HFF-Myc (cell line): ENCODE measurements at regions not wholly inside any gene's neighbourhood (a gene's known extent, or its start where the extent isn't known, plus 50 kb on each side); places are given as distances from the start of the nearest gene placed in this dataset.

Experiments used
- DNase-seq: peaks from one replicate; pipeline ENCODE4 v3.0.0-alpha.2; 2011; ENCODE audit warnings: low read depth; ENCODE audit errors: extremely low read depth
- H3K4me3 ChIP-seq: replicated peaks from 2 replicates; pipeline ENCODE4 v1.5.1; 2011; ENCODE audit warnings: low read depth, mild to moderate bottlenecking, control low read depth, low read length
- CTCF ChIP-seq: IDR thresholded peaks from 2 replicates; pipeline ENCODE4 v1.5.1; 2012; ENCODE audit warnings: mild to moderate bottlenecking, low read depth, low read length, control low read depth; ENCODE audit errors: missing control alignments

- no peak for DNase-seq
- no peak overlapping the region for H3K4me3 ChIP-seq
- no peak for TF ChIP-seq CTCF
These were observed 1227.1 kb downstream of the NCAM2 start for GRCh38 chr21:22225299-22225698.

- no peak for TF ChIP-seq CTCF
- no peak for DNase-seq
- H3K4me3 ChIP-seq, result no peak overlapping the region
These were observed 1232.8 kb downstream of the NCAM2 start for GRCh38 chr21:22231013-22231412.

GRCh38 chr21:22235866-22236590 is 1237.8 kb downstream of the NCAM2 start:
- DNase-seq, result no peak
- no peak for TF ChIP-seq CTCF
- H3K4me3 ChIP-seq, result no peak overlapping the region

- TF ChIP-seq CTCF, result no peak
- no peak overlapping the region for H3K4me3 ChIP-seq
- no peak for DNase-seq
These were observed 1246.3 kb downstream of the NCAM2 start for GRCh38 chr21:22244516-22244915.

- DNase-seq, result no peak
- H3K4me3 ChIP-seq, result no peak overlapping the region
- no peak for TF ChIP-seq CTCF
These were observed 1252.1 kb downstream of the NCAM2 start for GRCh38 chr21:22250355-22250754.

GRCh38 chr21:22253761-22254160 is 1255.6 kb downstream of the NCAM2 start:
- no peak overlapping the region for H3K4me3 ChIP-seq
- no peak for TF ChIP-seq CTCF
- DNase-seq, result no peak

- no peak overlapping the region for H3K4me3 ChIP-seq
- no peak for DNase-seq
- no peak for TF ChIP-seq CTCF
These were observed 1260.6 kb downstream of the NCAM2 start for GRCh38 chr21:22258821-22259220.
